ENCODE measurements at regions not wholly inside any gene's neighbourhood (a gene's known extent, or its start where the extent isn't known, plus 50 kb on each side); places are given as distances from the start of the nearest gene placed in this dataset.

DNA sequence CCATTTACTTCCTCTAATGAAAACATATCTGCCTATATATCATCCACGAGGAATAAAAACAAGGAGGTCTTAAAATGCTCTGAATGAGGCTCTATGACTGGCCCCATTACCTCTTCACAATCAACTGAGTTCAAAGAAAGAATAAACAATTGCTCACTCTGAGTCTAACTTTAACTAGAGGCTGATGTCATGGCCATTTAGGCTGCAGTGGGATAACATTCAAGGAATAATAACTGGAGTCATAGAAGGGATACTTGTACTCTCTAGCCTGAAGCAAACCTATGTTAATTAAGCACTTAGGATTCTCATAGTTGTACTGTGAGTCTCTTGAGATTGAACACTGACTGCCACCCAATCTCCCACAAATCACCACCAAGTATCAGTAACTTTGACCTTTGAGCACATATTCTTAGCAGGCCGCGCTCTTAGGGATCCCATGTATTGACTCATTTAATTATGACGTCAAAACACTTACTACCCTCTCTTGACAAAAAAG lies 70.2 kb downstream of the PERP start:
- dilution Hi-C loops (cut with MboI; ENCODE audit: extremely low pct_ligation_motif_present, low sequenced_read_pairs): no loop called here
- H3K27ac ChIP-seq (ENCODE audit: control insufficient read depth, insufficient read depth, low read length): peak overlapping the region; percentile 98

DNA sequence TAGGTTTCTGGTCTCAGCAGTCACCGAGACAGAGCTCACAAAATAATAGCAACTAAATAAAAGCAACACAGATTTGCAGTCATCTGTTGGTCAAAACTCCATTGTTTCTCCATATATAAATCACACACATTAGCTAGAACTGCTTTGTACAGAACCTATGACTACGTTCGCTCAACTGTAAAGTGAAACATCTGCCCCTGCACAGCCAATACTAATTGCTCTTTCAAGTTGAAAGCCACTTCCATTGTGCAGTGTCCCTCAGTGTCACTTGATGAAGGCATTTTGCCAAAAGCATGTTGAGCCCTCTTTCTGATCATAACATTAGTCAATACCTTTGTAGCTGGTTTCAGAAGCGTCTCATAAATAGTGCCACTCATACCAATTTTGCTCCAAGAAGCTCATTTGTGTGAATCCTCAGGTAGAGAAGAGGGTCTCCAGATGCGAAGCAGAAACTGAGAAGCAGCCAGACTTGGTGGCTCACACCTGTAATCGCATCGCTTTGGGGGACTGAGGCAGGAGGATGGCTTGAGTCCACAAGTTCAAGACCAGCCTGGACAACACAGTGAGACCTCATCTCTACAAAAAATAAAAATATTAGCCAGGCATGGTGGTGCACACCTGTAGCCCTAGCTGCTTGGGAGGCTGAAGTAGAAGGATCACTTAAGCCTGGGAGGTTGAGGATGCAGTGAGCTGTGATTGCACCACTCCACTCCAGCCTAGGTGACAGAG lies 68.9 kb downstream of the PERP start:
- H3K4me2 ChIP-seq (ENCODE audit: control insufficient read depth, extremely low read depth, insufficient read depth, low read depth, low read length): no peak overlapping the region
- H3K27me3 ChIP-seq (ENCODE audit: control insufficient read depth, extremely low read depth, insufficient read depth, low read length): no peaks in the 10 kb centered on the region
- no peak for TF ChIP-seq EZH2 (IDR thresholded peaks at IDR 0.05; ENCODE audit: low read length)
- TF ChIP-seq, protein P1, sequence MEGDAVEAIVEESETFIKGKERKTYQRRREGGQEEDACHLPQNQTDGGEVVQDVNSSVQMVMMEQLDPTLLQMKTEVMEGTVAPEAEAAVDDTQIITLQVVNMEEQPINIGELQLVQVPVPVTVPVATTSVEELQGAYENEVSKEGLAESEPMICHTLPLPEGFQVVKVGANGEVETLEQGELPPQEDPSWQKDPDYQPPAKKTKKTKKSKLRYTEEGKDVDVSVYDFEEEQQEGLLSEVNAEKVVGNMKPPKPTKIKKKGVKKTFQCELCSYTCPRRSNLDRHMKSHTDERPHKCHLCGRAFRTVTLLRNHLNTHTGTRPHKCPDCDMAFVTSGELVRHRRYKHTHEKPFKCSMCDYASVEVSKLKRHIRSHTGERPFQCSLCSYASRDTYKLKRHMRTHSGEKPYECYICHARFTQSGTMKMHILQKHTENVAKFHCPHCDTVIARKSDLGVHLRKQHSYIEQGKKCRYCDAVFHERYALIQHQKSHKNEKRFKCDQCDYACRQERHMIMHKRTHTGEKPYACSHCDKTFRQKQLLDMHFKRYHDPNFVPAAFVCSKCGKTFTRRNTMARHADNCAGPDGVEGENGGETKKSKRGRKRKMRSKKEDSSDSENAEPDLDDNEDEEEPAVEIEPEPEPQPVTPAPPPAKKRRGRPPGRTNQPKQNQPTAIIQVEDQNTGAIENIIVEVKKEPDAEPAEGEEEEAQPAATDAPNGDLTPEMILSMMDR (optimal IDR thresholded peaks at IDR 0.05 in 1 of 3, IDR thresholded peaks at IDR 0.05 in 1 of 3, conservative IDR thresholded peaks at IDR 0.05 in 1 of 3; ENCODE audit: extremely low read depth in 1 of 3, insufficient read depth in 2 of 3, low read length in 3 of 3): no peak
- FAIRE-seq: no peak
- H4K20me1 ChIP-seq (ENCODE audit: control insufficient read depth, extremely low read depth, insufficient read depth, low read length): no peaks in the 10 kb centered on the region
- no peak overlapping the region for H3K4me3 ChIP-seq (ENCODE audit: control insufficient read depth in 2 of 3, extremely low read depth in 1 of 3, insufficient read depth in 2 of 3, low read depth in 1 of 3, low read length in 3 of 3)
- dilution Hi-C loops (cut with MboI; ENCODE audit: extremely low pct_ligation_motif_present, low sequenced_read_pairs): no loop called here
- H3K79me2 ChIP-seq (ENCODE audit: control insufficient read depth, insufficient read depth, low read length): no peaks in the 10 kb centered on the region
- no peaks in the 10 kb centered on the region for H3K36me3 ChIP-seq (ENCODE audit: control insufficient read depth in 2 of 2, extremely low read depth in 1 of 2, insufficient read depth in 2 of 2, low read length in 2 of 2)
- H3K9me1 ChIP-seq (ENCODE audit: control insufficient read depth, extremely low read depth, insufficient read depth, low read length): no peaks in the 10 kb centered on the region
- H3K27ac ChIP-seq (ENCODE audit: control insufficient read depth, insufficient read depth, low read length): no peak overlapping the region
- H3K9ac ChIP-seq (ENCODE audit: control insufficient read depth, extremely low read depth, insufficient read depth, low read length): no peak overlapping the region
- peaks cover 36% of the 10 kb centered on the region for H3K4me1 ChIP-seq (ENCODE audit: control insufficient read depth, extremely low read depth, insufficient read depth, low read length)
- H3K9me3 ChIP-seq (ENCODE audit: control insufficient read depth, low read depth, low read length): no peaks in the 10 kb centered on the region
- no peak for DNase-seq (ENCODE audit: low read depth, low spot score)
- no peak overlapping the region for H2AFZ ChIP-seq (ENCODE audit: control insufficient read depth, low read length)

More for the DNA sequence above, 70.2 kb downstream of the PERP start:
- FAIRE-seq (no peak), DNase-seq (ENCODE audit: low read depth, low spot score) (no peak)
- TF ChIP-seq, protein P1 (optimal IDR thresholded peaks at IDR 0.05 in 1 of 3, IDR thresholded peaks at IDR 0.05 in 1 of 3, conservative IDR thresholded peaks at IDR 0.05 in 1 of 3; ENCODE audit: extremely low read depth in 1 of 3, insufficient read depth in 2 of 3, low read length in 3 of 3): no peak
- no peak for TF ChIP-seq EZH2 (IDR thresholded peaks at IDR 0.05; ENCODE audit: low read length)
- Histone ChIP-seq H3K4me1 (ENCODE audit: control insufficient read depth, extremely low read depth, insufficient read depth, low read length) (peaks cover 48% of the 10 kb centered on the region), H3K36me3 (ENCODE audit: control insufficient read depth in 2 of 2, extremely low read depth in 1 of 2, insufficient read depth in 2 of 2, low read length in 2 of 2) (no peaks in the 10 kb centered on the region), H3K9ac (ENCODE audit: control insufficient read depth, extremely low read depth, insufficient read depth, low read length) (no peak overlapping the region), H3K27me3 (ENCODE audit: control insufficient read depth, extremely low read depth, insufficient read depth, low read length) (no peaks in the 10 kb centered on the region), H3K9me1 (ENCODE audit: control insufficient read depth, extremely low read depth, insufficient read depth, low read length) (no peaks in the 10 kb centered on the region), H3K4me2 (ENCODE audit: control insufficient read depth, extremely low read depth, insufficient read depth, low read depth, low read length) (no peak overlapping the region), H3K9me3 (ENCODE audit: control insufficient read depth, low read depth, low read length) (no peaks in the 10 kb centered on the region), H3K79me2 (ENCODE audit: control insufficient read depth, insufficient read depth, low read length) (no peaks in the 10 kb centered on the region), H3K4me3 (ENCODE audit: control insufficient read depth in 2 of 3, extremely low read depth in 1 of 3, insufficient read depth in 2 of 3, low read depth in 1 of 3, low read length in 3 of 3) (no peak overlapping the region), H4K20me1 (ENCODE audit: control insufficient read depth, extremely low read depth, insufficient read depth, low read length) (no peaks in the 10 kb centered on the region), H2AFZ (ENCODE audit: control insufficient read depth, low read length) (no peak overlapping the region)
